Testis (tissue), 2 donors: ENCODE measurements at regions not wholly inside any gene's neighbourhood (a gene's known extent, or its start where the extent isn't known, plus 50 kb on each side); places are given as distances from the start of the nearest gene placed in this dataset.

Source experiments
- CTCF ChIP-seq, 3 experiments: fragments of 450-650 bp in 2 of 3; fragments of 200-600 bp in 1 of 3; sonication (generic) in 1 of 3; IDR thresholded peaks; one replicate each; pipeline ENCODE4 v1.5.1; 2016 to 2019; ENCODE audit warnings: antibody characterized with exemption in 3 of 3, mild to moderate bottlenecking in 2 of 3, moderate library complexity in 1 of 3
- POLR2A ChIP-seq: fragments of 450-650 bp; IDR thresholded peaks from one replicate; pipeline ENCODE4 v1.6.1; 2017; ENCODE audit warnings: antibody characterized with exemption, mild to moderate bottlenecking, moderate library complexity

GRCh38 chr2:238558456-238559099, 131.9 kb downstream of the ASB1 start:
- no peak for TF ChIP-seq CTCF (IDR thresholded peaks at IDR 0.05)
- no peak for TF ChIP-seq POLR2A
